DND-41 (cell line): ENCODE measurements at regions not wholly inside any gene's neighbourhood (a gene's known extent, or its start where the extent isn't known, plus 50 kb on each side); places are given as distances from the start of the nearest gene placed in this dataset.

Experiments used
- CTCF ChIP-seq: IDR thresholded peaks from 2 replicates; pipeline ENCODE4 v1.5.1; 2012; ENCODE audit warnings: borderline replicate concordance, low read length, moderate library complexity, mild to moderate bottlenecking; ENCODE audit not compliant: poor library complexity, severe bottlenecking; ENCODE audit errors: extremely low read depth
- EZH2 ChIP-seq: IDR thresholded peaks from 3 replicates; pipeline ENCODE4 v1.6.1; 2012; ENCODE audit warnings: borderline replicate concordance, low read depth, mild to moderate bottlenecking, moderate library complexity, low read length, inconsistent platforms; ENCODE audit not compliant: severe bottlenecking

GRCh38 chr2:9093324-9093723, 89.8 kb upstream of the MBOAT2 start:
- no peak for TF ChIP-seq CTCF
- no peak for TF ChIP-seq EZH2
